Natural killer cell treated with Interleukin-12 subunit alpha and Interleukin-12 subunit beta and Interleukin-15 and Interleukin-18, amount 100 ng/mL, for 72 hours (primary cell): ENCODE measurements at regions not wholly inside any gene's neighbourhood (a gene's known extent, or its start where the extent isn't known, plus 50 kb on each side); places are given as distances from the start of the nearest gene placed in this dataset.

Source experiments
- ATAC-seq, 2 donors: fragments of 150-1000 bp; cut with Tn5 transposase in 1 of 2; sonication (Bioruptor Pico), chemical (Tn5 transposase) in 1 of 2; 2 replicates each; pipeline ENCODE4 v1.10.0; 2021
- DNase-seq: peaks from one replicate; pipeline ENCODE4 v3.0.0; 2022; ENCODE audit warnings: low spot score
- H3K27ac Mint-ChIP-seq, 2 donors: 1 replicate in 1 of 2; 2 replicates in 1 of 2; pipeline ENCODE4 v1.8.0; 2022; ENCODE audit warnings: mixed read lengths in 2 of 2, mild to moderate bottlenecking in 1 of 2, moderate library complexity in 1 of 2
- H3K27me3 Mint-ChIP-seq, 2 donors: 1 replicate in 1 of 2; 2 replicates in 1 of 2; pipeline ENCODE4 v1.8.0; 2022; ENCODE audit warnings: mixed read lengths in 2 of 2
- H3K36me3 Mint-ChIP-seq: one replicate; pipeline ENCODE4 v1.8.0; 2022; ENCODE audit warnings: mixed read lengths
- H3K4me1 Mint-ChIP-seq, 2 donors: 1 replicate in 1 of 2; 2 replicates in 1 of 2; pipeline ENCODE4 v1.8.0; 2022; ENCODE audit warnings: low read depth in 2 of 2, mixed read lengths in 2 of 2, mild to moderate bottlenecking in 1 of 2
- H3K4me3 Mint-ChIP-seq: one replicate; pipeline ENCODE4 v1.8.0; 2022; ENCODE audit warnings: mixed read lengths
- H3K9me3 Mint-ChIP-seq: 2 replicates; pipeline ENCODE4 v1.8.0; 2022; ENCODE audit warnings: mixed read lengths

DNA sequence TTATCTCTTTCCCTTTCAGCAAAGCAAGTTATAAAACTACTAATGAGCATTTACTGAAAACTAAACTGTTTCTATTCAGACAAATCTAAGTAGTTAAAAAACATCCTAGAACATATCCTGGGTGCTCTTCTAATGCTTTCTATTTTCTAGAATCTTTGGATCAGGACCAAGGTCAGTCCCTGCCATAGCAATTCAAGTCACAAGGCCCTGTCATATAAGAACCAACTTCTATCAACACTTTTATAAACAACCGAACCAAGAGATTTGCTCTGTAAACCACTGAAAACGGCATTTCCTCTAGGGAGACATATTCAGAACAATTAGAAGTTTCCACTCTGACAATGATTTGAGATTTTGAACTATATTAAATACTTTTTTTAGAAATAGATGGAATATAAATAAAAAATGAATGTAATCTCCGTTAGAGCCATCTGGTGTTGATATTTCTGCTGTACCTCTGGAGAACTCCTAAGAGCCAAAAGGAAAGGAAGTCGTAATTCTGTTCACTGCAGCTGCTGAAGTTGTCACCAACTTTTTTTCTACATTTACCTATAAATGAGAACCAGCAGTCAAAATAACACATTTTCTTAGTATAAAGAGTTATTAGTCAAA lies 51.4 kb upstream of the LGSN start:
- H3K4me1 Mint-ChIP-seq = no peaks in the 10 kb centered on the region
- peaks cover 0 to 3% of the 10 kb centered on the region in 2 donors for H3K27me3 Mint-ChIP-seq
- no peak for ATAC-seq
- H3K27ac Mint-ChIP-seq = no peak overlapping the region
- DNase-seq = no peak
- no peak overlapping the region for H3K4me3 Mint-ChIP-seq
- H3K9me3 Mint-ChIP-seq = peaks cover 7% of the 10 kb centered on the region
- no peaks in the 10 kb centered on the region for H3K36me3 Mint-ChIP-seq

DNA sequence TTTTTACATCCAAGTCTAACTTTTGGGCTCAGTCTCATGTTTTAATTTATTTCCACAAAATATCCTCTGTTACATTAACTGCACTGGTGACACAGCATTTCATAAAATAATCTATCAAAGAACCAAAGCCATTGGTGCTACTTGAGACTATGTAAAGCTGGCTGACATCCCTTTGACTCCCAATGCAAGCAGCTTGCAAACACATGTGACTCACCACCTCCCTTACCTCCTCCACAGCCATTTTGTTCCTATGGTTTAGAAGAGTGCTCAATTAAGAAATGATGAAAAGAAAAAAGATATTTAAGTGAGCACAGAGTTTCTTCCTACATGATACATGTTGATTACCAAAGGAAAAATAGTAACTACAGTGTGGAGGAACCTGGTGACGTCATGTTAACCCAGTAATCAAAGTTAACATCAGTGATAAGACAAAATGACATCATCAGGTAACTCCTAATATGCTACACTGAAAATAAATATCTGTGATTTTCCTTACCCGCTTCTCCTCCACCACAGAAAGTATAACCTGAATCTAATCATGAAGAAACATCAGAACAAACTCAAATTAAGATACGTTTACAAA lies 53.3 kb upstream of the LGSN start:
- ATAC-seq (no peak), DNase-seq (no peak)
- no peaks in the 10 kb centered on the region for H3K4me1 Mint-ChIP-seq
- H3K36me3 Mint-ChIP-seq = no peaks in the 10 kb centered on the region
- no peak overlapping the region for H3K4me3 Mint-ChIP-seq
- H3K27ac Mint-ChIP-seq = no peak overlapping the region
- H3K27me3 Mint-ChIP-seq = peaks cover 0 to 3% of the 10 kb centered on the region in 2 donors
- H3K9me3 Mint-ChIP-seq = peaks cover 11% of the 10 kb centered on the region

DNA sequence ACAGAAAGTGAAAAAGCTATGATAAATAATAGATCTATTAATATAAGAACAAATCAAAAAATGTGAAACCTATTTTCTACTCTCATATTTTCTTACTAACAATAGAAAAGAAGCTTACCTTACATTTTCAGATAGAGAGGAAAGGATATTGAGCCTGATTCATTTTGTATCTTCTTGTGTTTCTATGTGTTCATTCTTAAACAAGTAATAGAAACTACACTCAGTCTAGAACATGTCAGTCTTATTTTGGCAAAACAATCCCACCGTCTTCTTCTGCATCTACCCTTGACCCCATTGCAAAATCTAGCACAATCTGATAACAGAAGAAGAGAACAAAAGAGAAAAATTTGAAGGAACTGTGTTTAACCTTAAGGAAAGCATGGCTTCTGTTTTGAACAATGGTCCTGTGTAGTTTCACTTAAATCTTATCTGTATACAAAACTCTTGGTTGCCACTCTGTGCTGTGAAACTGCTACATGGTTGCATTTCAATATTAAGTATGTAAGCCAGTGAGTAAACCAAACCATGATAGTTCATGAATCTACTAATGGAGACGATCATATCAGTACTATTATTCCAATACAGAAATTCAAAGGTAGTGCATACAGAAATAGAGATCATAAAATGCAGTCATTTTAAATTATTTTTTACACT lies 69.5 kb upstream of the LGSN start:
- Mint-ChIP-seq H3K4me1 (no peaks in the 10 kb centered on the region), H3K27ac (no peak overlapping the region), H3K36me3 (no peaks in the 10 kb centered on the region), H3K9me3 (peaks cover 3% of the 10 kb centered on the region), H3K4me3 (no peak overlapping the region), H3K27me3 (no peaks in the 10 kb centered on the region)
- no peak for ATAC-seq
- no peak for DNase-seq

DNA sequence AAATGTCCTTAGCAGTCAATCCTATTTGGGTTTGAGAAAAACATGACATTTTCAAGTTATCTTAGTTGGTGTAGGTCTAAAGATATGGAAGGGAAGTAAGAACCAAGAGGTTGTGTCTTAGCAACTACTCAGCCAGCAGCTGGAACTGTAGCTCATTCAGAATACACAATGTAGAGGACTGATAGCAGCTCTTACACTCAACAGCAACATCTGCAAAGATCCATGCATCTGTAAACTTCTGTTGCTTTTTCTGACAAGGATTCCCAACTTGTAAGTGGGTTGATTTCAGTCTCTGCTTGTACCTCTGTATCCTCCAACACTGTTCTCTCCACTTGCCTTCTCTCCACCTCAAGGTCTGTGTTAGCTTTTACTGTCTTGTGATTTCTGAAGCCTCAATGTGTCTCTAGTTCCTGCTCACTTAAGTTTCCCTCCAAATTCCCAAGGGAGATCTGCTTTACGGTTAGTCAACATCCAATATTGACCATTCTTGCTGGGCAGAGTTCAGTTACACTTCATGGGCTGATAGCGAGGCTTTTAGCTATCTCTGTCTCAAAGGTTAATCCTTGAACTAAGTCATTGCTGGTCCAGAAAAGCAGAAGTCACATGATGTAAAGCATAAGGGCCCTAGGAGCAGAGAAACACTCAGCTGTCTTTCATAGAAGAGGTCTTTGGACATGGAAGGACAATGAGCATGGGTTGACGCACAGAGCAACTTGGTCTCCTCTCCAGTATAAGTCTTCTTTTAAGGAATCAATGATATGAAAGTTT lies 71.6 kb upstream of the LGSN start:
- no peaks in the 10 kb centered on the region for H3K4me1 Mint-ChIP-seq
- H3K9me3 Mint-ChIP-seq = peaks cover 3% of the 10 kb centered on the region

DNA sequence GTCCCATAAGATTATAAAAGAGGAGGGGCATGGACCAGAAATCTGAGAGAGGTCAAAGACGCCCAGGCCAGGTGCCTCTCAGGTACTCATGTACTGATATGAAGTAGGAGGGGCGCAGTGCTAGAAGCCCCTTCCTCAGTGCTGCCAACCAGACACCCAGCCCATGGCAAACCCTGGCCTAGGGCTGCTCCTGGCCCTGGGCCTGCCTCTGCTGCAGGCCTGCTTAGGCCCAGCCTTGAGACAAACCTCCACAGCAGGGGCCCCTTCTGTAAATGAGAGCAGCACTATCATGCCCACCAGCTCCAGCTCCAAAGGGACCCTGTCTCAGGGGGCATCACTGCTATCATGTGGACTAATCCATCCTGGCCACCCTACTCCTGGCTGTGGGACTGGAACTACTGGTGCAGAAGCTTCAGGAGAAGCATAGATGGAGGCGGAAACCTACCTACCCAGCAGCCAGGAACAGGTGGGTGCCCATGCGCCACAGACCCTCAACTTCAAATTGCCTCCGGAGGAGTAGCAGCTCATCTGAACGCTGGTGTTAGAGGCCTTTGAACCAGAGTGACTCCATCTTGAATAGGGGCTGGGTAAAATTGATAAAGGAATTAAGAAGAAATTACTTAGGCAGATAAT lies 72.4 kb upstream of the LGSN start:
- Mint-ChIP-seq H3K27me3 (no peaks in the 10 kb centered on the region), H3K9me3 (peaks cover 3% of the 10 kb centered on the region), H3K27ac (no peak overlapping the region), H3K4me1 (no peaks in the 10 kb centered on the region), H3K36me3 (no peaks in the 10 kb centered on the region), H3K4me3 (no peak overlapping the region)
- no peak for DNase-seq
- ATAC-seq = peak in 1 of 2 donors; percentile 52

More for the DNA sequence above, 71.6 kb upstream of the LGSN start:
- DNase-seq (no peak), ATAC-seq (no peak)
- Mint-ChIP-seq H3K27ac (no peak overlapping the region), H3K4me3 (no peak overlapping the region), H3K36me3 (no peaks in the 10 kb centered on the region), H3K27me3 (no peaks in the 10 kb centered on the region)

DNA sequence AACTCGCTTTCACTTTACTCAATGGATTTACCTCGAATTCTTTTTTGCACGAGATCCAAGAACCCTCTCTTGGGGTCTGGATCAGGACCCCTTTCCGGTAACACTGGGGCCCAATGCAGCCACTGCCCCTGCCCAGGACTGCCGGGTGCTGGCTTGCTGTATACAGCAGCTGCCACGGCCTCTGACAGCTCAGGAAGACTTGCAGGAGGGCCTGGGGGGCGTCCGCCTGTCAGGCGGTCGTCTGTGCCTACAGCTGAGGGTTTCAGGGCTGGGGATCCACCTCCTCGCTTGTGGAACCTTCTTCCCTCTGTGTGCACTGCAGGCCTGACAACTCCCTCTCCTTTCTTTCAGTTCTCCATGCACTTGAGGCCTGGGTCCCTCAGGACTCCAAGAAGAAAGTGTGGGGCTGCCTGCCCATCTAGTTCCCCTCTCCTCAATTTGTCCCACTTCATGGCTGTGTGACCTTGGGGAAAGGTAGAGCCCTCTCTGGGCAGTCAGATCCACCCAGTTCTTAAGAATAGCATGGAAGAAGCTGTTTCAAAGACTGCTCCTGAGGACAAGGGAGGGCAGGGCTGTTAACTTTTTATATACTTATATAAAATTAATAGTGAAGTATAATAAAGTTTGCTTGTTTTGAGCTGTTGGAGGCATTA lies 75.0 kb upstream of the LGSN start:
- no peak for DNase-seq
- H3K27me3 Mint-ChIP-seq = no peaks in the 10 kb centered on the region
- no peaks in the 10 kb centered on the region for H3K4me1 Mint-ChIP-seq
- no peak overlapping the region for H3K27ac Mint-ChIP-seq
- no peak for ATAC-seq
- H3K4me3 Mint-ChIP-seq = no peak overlapping the region
- H3K36me3 Mint-ChIP-seq = no peaks in the 10 kb centered on the region
- H3K9me3 Mint-ChIP-seq = peaks cover 3% of the 10 kb centered on the region

DNA sequence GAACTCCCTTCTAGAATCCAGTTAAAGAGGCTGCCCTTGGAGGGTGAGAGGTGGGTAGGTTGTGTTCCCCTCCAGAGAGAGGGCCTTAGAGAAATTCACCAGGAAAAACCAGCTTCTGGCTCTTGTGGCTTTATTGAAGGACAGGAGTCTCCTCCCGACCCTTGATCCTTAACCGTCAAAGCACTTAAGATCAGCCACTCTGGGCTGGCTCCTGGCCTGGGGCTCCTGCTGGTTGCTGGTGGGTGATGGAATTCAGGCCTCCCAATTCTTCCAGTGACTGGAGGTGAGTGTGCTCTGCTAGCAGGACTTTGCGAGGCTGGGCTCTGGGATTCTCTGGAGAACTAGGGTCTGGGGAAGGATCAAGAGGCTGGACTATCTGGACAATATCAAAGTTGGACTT lies 75.6 kb upstream of the LGSN start:
- H3K36me3 Mint-ChIP-seq = no peaks in the 10 kb centered on the region
- H3K4me1 Mint-ChIP-seq = no peaks in the 10 kb centered on the region
- DNase-seq = no peak
- H3K27ac Mint-ChIP-seq = no peak overlapping the region
- peaks cover 3% of the 10 kb centered on the region for H3K9me3 Mint-ChIP-seq
- no peak overlapping the region for H3K4me3 Mint-ChIP-seq
- ATAC-seq = no peak
- H3K27me3 Mint-ChIP-seq = no peaks in the 10 kb centered on the region

DNA sequence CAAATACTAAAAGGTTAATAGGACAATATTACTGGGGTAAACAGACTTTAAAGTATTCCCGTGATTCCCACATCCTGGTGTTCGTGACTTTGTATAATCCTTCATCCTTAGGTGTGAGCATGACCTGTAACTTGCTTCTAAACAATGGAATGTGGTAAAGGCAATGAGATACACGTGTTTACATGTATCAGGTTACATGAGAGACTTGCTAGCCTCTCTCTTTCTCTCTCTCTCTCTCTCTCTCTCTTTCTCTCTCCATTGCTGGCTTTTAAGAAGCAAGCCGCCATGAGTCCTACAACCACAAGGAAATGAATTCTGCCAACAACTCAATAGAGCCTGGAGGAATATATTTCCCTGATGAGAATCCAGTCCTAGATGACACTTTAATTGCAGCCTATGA lies 83.9 kb upstream of the LGSN start:
- Mint-ChIP-seq H3K9me3 (no peaks in the 10 kb centered on the region), H3K4me1 (no peaks in the 10 kb centered on the region), H3K36me3 (no peaks in the 10 kb centered on the region), H3K4me3 (no peak overlapping the region), H3K27ac (no peak overlapping the region), H3K27me3 (no peaks in the 10 kb centered on the region)
- no peak for DNase-seq
- ATAC-seq = no peak

DNA sequence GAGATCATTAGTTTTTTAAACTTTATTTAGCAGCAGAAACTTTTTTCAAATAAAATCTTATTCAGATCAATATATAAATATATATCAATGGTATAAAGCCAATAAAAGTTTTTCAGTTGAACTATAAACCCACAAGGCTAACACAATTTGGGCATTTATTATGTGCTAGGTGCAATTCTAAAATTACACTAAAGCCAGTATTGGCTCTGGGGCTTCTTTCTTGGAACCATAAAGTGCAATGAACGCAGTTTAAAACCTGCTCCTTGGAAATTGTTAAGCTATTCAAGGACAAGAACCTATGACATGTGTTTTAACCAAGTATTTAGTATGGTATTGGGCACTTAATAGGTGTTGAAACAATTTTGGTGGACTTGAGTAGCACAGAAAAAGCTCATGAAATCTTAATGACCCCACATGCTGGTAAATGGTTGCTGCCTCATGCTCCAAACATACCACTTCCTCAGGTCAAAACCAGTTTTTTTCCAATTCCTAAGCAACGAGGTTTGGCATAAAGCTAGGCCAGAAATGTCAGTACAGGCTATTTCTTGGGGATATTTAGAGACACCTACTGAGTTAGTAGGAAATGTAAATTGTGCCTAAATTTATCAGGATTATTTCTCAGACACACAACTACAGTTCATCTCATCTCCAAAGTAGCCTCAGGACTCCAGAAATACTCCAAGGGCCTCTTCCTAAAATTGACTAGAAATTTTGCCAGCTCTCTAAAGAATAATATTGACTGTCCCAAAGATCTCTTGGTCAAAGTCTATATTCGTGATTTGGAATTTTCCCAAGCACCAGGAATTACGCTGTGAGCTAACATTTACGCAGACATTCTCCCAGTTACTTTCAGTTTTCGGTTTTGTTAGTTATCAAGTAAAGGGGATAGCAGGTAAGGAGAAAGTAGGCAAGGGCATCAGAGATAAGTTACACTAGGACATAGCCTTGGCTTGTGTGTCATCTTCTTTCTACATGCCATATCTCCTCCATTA lies 90.9 kb upstream of the LGSN start:
- Mint-ChIP-seq H3K4me1 (no peaks in the 10 kb centered on the region), H3K9me3 (no peaks in the 10 kb centered on the region), H3K27ac (no peak overlapping the region), H3K4me3 (no peak overlapping the region), H3K27me3 (no peaks in the 10 kb centered on the region), H3K36me3 (no peaks in the 10 kb centered on the region)
- DNase-seq (no peak), ATAC-seq (no peak)

DNA sequence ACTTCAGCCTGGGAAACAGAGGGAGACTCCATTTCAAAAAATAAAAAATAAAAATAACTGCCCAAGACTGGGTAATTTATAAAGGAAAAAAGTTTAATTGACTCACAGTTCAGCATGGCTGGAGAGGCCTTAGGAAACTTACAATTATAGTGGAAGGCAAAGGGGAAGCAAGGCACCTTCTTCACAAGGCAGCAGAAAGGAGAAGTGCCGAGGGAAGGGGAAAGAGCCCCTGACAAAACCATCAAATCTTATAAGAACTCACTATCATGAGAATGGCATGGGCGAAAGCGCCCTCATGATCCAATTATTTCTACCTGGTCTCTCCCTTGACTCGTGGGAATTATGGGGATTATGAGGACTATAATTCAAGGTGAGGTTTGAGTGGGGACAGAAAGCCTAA lies 95.5 kb upstream of the LGSN start:
- no peak for DNase-seq
- no peak overlapping the region for H3K4me3 Mint-ChIP-seq
- H3K9me3 Mint-ChIP-seq = no peaks in the 10 kb centered on the region
- ATAC-seq = no peak
- no peaks in the 10 kb centered on the region for H3K4me1 Mint-ChIP-seq
- no peaks in the 10 kb centered on the region for H3K27me3 Mint-ChIP-seq
- no peaks in the 10 kb centered on the region for H3K36me3 Mint-ChIP-seq
- H3K27ac Mint-ChIP-seq = no peak overlapping the region

DNA sequence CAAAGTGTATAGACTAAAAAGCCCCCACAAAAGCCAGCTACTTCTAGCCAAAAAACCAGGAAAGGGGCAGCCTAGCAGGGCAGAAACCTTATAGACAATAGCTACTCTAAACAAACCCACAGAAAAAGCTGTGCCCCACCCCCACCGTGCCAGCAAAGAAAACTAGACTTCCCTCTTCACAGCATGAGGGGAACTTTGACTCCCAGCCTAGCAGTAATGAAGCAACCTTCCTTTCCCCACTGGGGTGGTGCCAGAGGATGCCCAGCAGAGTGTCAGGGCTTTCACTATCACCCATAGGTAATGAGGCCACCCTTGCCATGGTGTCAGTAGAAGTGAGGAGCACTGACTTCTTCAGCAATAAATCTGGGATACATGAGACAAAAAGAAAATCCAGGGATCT lies 99.0 kb upstream of the LGSN start:
- no peaks in the 10 kb centered on the region for H3K27me3 Mint-ChIP-seq
- H3K4me1 Mint-ChIP-seq = no peaks in the 10 kb centered on the region
- ATAC-seq = no peak
- H3K9me3 Mint-ChIP-seq = no peaks in the 10 kb centered on the region
- H3K27ac Mint-ChIP-seq = no peak overlapping the region
- no peaks in the 10 kb centered on the region for H3K36me3 Mint-ChIP-seq
- DNase-seq = no peak
- no peak overlapping the region for H3K4me3 Mint-ChIP-seq

DNA sequence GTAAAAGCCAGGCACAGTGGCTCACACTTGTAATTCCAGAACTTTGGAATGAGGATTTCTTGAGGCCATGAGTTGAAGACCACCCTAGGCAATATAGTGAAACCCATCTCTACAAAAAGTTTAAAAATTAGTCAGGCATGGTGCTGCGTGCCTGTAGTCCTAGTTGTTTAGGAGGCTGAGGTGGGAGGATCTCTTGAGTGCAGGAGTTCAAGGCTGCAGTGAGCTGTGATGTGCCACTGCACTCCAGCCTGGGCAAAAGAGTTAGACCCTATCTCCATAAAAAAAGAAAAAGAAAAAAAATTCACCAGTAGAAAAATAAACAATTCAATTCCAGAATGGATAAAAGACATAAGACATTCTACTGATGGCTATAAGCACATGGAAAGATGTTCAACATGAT lies 104.9 kb upstream of the LGSN start:
- H3K4me1 Mint-ChIP-seq = no peaks in the 10 kb centered on the region
- H3K27me3 Mint-ChIP-seq = no peaks in the 10 kb centered on the region
- H3K36me3 Mint-ChIP-seq = no peaks in the 10 kb centered on the region
- ATAC-seq (no peak), DNase-seq (no peak)
- H3K9me3 Mint-ChIP-seq = no peaks in the 10 kb centered on the region
- no peak overlapping the region for H3K4me3 Mint-ChIP-seq
- H3K27ac Mint-ChIP-seq = no peak overlapping the region

DNA sequence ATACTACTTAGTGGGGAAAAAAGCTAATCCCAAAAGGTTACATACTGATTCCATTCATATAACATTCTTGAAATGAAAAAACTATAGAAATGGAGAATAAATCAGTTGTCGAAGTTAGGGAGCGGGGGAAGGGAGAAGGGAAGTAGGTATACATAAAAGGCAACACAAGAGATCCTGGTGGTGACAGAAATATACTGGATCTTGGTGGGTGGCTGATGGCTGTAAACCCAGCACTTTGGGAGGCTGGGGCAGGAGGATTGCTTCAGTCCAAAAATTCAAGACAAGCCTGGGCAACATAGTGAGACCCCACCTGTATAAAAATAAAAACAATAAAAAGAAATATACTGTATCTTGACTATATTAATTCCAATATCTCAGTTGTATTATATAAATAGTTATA lies 105.7 kb upstream of the LGSN start:
- Mint-ChIP-seq H3K27me3 (no peaks in the 10 kb centered on the region), H3K36me3 (no peaks in the 10 kb centered on the region), H3K4me1 (no peaks in the 10 kb centered on the region), H3K4me3 (no peak overlapping the region), H3K27ac (no peak overlapping the region), H3K9me3 (no peaks in the 10 kb centered on the region)
- no peak for DNase-seq
- ATAC-seq = no peak
